ENCODE measurements at regions not wholly inside any gene's neighbourhood (a gene's known extent, or its start where the extent isn't known, plus 50 kb on each side); places are given as distances from the start of the nearest gene placed in this dataset.

- TF ChIP-seq CTCF (IDR thresholded peaks at IDR 0.05) (no peak), POLR2A (IDR thresholded peaks at IDR 0.05) (no peak), EP300 (IDR thresholded peaks at IDR 0.05) (no peak), POLR2AphosphoS5 (IDR thresholded peaks at IDR 0.05) (no peak)
Observed at GRCh38 chr2:142339261-142339660, 208.4 kb upstream of the LRP1B start.

Data from upper lobe of left lung (tissue), 4 donors.